Body of pancreas (tissue), 4 donors: ENCODE measurements at regions not wholly inside any gene's neighbourhood (a gene's known extent, or its start where the extent isn't known, plus 50 kb on each side); places are given as distances from the start of the nearest gene placed in this dataset.

ENCODE experiments used
- CTCF ChIP-seq, 7 experiments: fragments of 450-650 bp in 4 of 7; fragments of 200-600 bp in 3 of 7; sonication (generic) in 3 of 7; IDR thresholded peaks; one replicate each; pipeline ENCODE4 v1.5.1; 2016 to 2019; ENCODE audit warnings: antibody characterized with exemption in 7 of 7
- POLR2A ChIP-seq, 3 donors: fragments of 450-650 bp; IDR thresholded peaks; one replicate each; pipeline ENCODE4 v1.6.1; 2016; ENCODE audit warnings: antibody characterized with exemption in 3 of 3, mild to moderate bottlenecking in 2 of 3

GRCh38 chr12:24246934-24247333, 297.5 kb upstream of the SOX5 start:
- TF ChIP-seq POLR2A (IDR thresholded peaks at IDR 0.05) (no peak), CTCF (IDR thresholded peaks at IDR 0.05) (no peak)
